ENCODE measurements at regions not wholly inside any gene's neighbourhood (a gene's known extent, or its start where the extent isn't known, plus 50 kb on each side); places are given as distances from the start of the nearest gene placed in this dataset.

GRCh38 chr2:144670738-144671137 is 150.8 kb upstream of the ZEB2 start:
- H3K9me3 Mint-ChIP-seq: no peaks in the 10 kb centered on the region
- no peaks in the 10 kb centered on the region for H3K36me3 Mint-ChIP-seq (ENCODE audit: low read depth)
- no peak overlapping the region for H3K27ac Mint-ChIP-seq
- H3K4me3 Mint-ChIP-seq (ENCODE audit: low read depth): no peak overlapping the region
- intact Hi-C loops (cut with micrococcal nuclease): no loop called here
- peaks cover 12% of the 10 kb centered on the region for H3K27me3 Mint-ChIP-seq (ENCODE audit: low read depth)
- DNase-seq (ENCODE audit: low spot score): no peak
- no peaks in the 10 kb centered on the region for H3K4me1 Mint-ChIP-seq (ENCODE audit: low read depth)

DNA sequence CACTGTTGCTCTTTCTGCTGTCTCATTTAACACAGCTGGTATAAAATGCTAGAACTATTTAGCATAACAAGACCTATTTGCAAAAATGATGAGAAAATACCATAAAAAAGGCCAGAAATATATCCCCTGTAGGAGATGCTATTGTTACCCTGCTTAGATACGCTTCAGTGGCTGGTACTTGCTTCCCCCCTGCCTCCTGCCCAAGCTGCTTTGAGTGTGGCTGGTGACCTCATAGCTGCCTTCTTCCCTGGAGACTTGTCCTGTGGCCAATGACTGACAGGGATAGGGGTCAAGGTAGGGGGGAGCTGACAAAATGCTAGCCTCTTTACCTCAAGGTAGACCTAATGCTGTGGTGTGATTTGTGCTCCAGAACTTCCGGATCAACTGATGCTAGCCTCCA is 150.2 kb upstream of the ZEB2 start:
- Mint-ChIP-seq H3K27ac (no peak overlapping the region), H3K36me3 (ENCODE audit: low read depth) (no peaks in the 10 kb centered on the region), H3K27me3 (ENCODE audit: low read depth) (peaks cover 10% of the 10 kb centered on the region), H3K9me3 (no peaks in the 10 kb centered on the region), H3K4me1 (ENCODE audit: low read depth) (no peaks in the 10 kb centered on the region), H3K4me3 (ENCODE audit: low read depth) (no peak overlapping the region)
- intact Hi-C loops (cut with micrococcal nuclease): no loop called here
- DNase-seq (ENCODE audit: low spot score): no peak

- Mint-ChIP-seq H3K27ac (no peak overlapping the region), H3K36me3 (ENCODE audit: low read depth) (no peaks in the 10 kb centered on the region), H3K9me3 (no peaks in the 10 kb centered on the region), H3K4me1 (ENCODE audit: low read depth) (no peaks in the 10 kb centered on the region), H3K27me3 (ENCODE audit: low read depth) (peaks cover 8% of the 10 kb centered on the region), H3K4me3 (ENCODE audit: low read depth) (no peak overlapping the region)
- intact Hi-C loops (cut with micrococcal nuclease): no loop called here
- DNase-seq (ENCODE audit: low spot score): no peak
Observed at GRCh38 chr2:144669196-144669987, 149.5 kb upstream of the ZEB2 start.

- intact Hi-C loops (cut with micrococcal nuclease): no loop called here
- Mint-ChIP-seq H3K9me3 (no peaks in the 10 kb centered on the region), H3K27ac (no peak overlapping the region), H3K27me3 (ENCODE audit: low read depth) (peaks cover 8% of the 10 kb centered on the region), H3K4me3 (ENCODE audit: low read depth) (no peak overlapping the region), H3K4me1 (ENCODE audit: low read depth) (no peaks in the 10 kb centered on the region), H3K36me3 (ENCODE audit: low read depth) (no peaks in the 10 kb centered on the region)
- no peak for DNase-seq (ENCODE audit: low spot score)
Observed at GRCh38 chr2:144668493-144669110, 148.7 kb upstream of the ZEB2 start.

GRCh38 chr2:144666032-144666431 is 146.1 kb upstream of the ZEB2 start:
- Mint-ChIP-seq H3K4me1 (ENCODE audit: low read depth) (no peaks in the 10 kb centered on the region), H3K4me3 (ENCODE audit: low read depth) (no peak overlapping the region), H3K27me3 (ENCODE audit: low read depth) (peaks cover 15% of the 10 kb centered on the region), H3K27ac (no peak overlapping the region), H3K36me3 (ENCODE audit: low read depth) (no peaks in the 10 kb centered on the region), H3K9me3 (no peaks in the 10 kb centered on the region)
- no peak for DNase-seq (ENCODE audit: low spot score)
- intact Hi-C loops (cut with micrococcal nuclease): no loop called here

DNA sequence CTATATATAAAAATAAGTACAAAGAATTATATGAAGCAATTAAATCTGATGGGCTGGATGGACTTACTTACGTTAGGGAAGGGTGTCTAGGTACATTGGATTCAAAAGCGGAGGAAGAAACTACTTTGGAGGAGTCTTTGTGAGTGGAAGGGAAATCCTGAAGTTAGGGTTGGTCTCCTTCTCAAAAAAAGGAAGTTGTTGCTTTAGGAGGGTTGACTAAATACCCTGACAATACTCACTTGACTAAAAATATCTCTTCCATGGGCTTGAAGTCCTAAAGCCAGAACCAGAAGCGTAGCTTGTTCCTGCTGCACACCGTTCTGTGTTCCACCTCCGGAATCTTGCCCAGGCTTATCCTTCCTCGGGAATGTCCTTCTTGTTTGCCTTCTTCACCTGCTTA is 143.3 kb upstream of the ZEB2 start:
- no peak overlapping the region for H3K4me3 Mint-ChIP-seq (ENCODE audit: low read depth)
- no peaks in the 10 kb centered on the region for H3K9me3 Mint-ChIP-seq
- DNase-seq (ENCODE audit: low spot score): no peak
- no peaks in the 10 kb centered on the region for H3K36me3 Mint-ChIP-seq (ENCODE audit: low read depth)
- intact Hi-C loops (cut with micrococcal nuclease): no loop called here
- peaks cover 17% of the 10 kb centered on the region for H3K27me3 Mint-ChIP-seq (ENCODE audit: low read depth)
- H3K4me1 Mint-ChIP-seq (ENCODE audit: low read depth): no peaks in the 10 kb centered on the region
- H3K27ac Mint-ChIP-seq: no peak overlapping the region

- DNase-seq (ENCODE audit: low spot score): no peak
- H3K4me1 Mint-ChIP-seq (ENCODE audit: low read depth): no peaks in the 10 kb centered on the region
- no peak overlapping the region for H3K27ac Mint-ChIP-seq
- no peak overlapping the region for H3K4me3 Mint-ChIP-seq (ENCODE audit: low read depth)
- peaks cover 17% of the 10 kb centered on the region for H3K27me3 Mint-ChIP-seq (ENCODE audit: low read depth)
- H3K9me3 Mint-ChIP-seq: no peaks in the 10 kb centered on the region
- intact Hi-C loops (cut with micrococcal nuclease): no loop called here
- H3K36me3 Mint-ChIP-seq (ENCODE audit: low read depth): no peaks in the 10 kb centered on the region
Observed at GRCh38 chr2:144660518-144661316, 140.8 kb upstream of the ZEB2 start.

DNA sequence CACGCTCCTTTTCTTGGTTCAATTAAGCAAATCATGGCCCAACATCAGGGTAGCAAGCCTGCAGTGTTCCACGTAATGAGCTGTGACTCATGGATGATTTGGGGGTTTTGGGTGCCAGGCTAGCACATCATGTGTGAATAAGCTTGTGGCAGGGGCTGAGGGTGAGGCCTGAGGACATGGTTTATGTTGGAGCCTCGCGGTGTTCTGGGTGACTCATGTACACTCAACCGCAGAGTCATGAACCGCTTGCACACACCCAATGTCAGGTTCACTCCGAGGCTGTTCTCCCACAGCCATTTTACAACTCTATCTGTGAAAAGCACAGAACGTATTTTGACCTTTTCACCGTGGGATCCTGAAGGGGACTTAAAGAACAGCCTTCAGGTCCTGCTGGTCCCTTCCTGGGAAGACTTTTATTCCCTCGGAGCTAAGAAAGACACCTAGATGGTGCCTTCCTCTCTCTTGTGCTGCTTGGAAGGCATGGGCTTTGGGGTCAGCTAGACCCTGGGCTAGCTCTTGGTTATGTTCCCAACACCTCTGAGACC is 139.9 kb upstream of the ZEB2 start:
- H3K4me1 Mint-ChIP-seq (ENCODE audit: low read depth): no peaks in the 10 kb centered on the region
- intact Hi-C loops (cut with micrococcal nuclease): no loop called here
- no peak for DNase-seq (ENCODE audit: low spot score)
- no peak overlapping the region for H3K27ac Mint-ChIP-seq
- peaks cover 18% of the 10 kb centered on the region for H3K27me3 Mint-ChIP-seq (ENCODE audit: low read depth)
- H3K36me3 Mint-ChIP-seq (ENCODE audit: low read depth): no peaks in the 10 kb centered on the region
- H3K9me3 Mint-ChIP-seq: no peaks in the 10 kb centered on the region
- no peak overlapping the region for H3K4me3 Mint-ChIP-seq (ENCODE audit: low read depth)

- Mint-ChIP-seq H3K27ac (no peak overlapping the region), H3K9me3 (no peaks in the 10 kb centered on the region), H3K27me3 (ENCODE audit: low read depth) (peaks cover 25% of the 10 kb centered on the region), H3K4me1 (ENCODE audit: low read depth) (no peaks in the 10 kb centered on the region), H3K4me3 (ENCODE audit: low read depth) (no peak overlapping the region), H3K36me3 (ENCODE audit: low read depth) (no peaks in the 10 kb centered on the region)
- DNase-seq (ENCODE audit: low spot score): no peak
- intact Hi-C loops (cut with micrococcal nuclease): no loop called here
Observed at GRCh38 chr2:144654523-144654922, 134.6 kb upstream of the ZEB2 start.

DNA sequence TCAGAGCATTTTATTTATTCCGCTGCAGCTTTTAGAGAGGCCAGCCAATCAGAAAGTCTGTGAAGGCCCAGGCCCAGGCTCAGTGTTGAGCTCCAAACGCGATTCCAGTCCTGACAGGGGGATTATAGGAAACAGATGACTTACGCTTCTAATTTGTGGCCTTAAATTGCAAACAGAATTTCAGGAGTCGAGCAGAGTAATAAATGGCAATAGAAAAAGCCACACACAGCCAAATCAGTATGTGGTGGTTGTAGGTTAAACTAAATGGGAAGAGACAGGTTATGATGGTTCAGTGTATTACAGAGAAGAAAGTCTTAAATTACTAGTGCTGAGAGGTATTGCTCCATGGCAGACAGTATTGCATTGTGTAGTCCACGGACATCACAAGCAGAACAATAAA is 131.0 kb upstream of the ZEB2 start:
- H3K9me3 Mint-ChIP-seq: no peaks in the 10 kb centered on the region
- intact Hi-C loops (cut with micrococcal nuclease): no loop called here
- no peak overlapping the region for H3K4me3 Mint-ChIP-seq (ENCODE audit: low read depth)
- no peaks in the 10 kb centered on the region for H3K4me1 Mint-ChIP-seq (ENCODE audit: low read depth)
- H3K27me3 Mint-ChIP-seq (ENCODE audit: low read depth): peaks cover 24% of the 10 kb centered on the region
- H3K27ac Mint-ChIP-seq: no peak overlapping the region
- no peak for DNase-seq (ENCODE audit: low spot score)
- no peaks in the 10 kb centered on the region for H3K36me3 Mint-ChIP-seq (ENCODE audit: low read depth)

DNA sequence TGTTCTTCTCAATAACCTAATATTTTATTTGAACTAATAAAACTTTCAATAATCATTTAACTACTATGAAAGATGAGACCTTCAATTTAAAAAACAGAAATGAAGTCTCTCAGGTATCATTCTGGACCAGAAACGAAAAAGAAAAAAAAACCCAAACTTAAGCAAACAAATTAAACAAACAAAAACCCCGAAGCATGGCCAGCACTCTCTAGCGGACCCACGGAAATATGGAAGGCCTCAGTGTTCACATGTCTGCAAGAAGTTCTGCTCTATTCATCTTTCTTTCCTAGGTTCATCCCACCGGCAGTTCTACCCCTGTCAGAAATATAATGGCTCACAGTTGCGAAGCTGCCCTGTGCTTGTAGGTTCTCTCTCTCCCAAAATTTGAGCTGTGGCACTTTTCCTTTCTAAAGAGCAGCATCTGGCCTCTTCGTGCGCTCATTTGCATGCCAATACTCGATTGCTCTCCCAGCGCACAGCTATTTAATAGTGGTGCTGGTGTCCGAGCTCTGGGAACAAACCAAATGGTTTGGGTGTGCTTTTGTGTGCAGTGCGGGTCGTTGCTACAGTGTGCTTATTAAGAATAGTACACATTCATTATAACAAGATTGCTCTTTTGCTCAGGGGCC is 129.0 kb upstream of the ZEB2 start:
- no peak for DNase-seq (ENCODE audit: low spot score)
- no peaks in the 10 kb centered on the region for H3K9me3 Mint-ChIP-seq
- H3K4me1 Mint-ChIP-seq (ENCODE audit: low read depth): no peaks in the 10 kb centered on the region
- no peak overlapping the region for H3K27ac Mint-ChIP-seq
- peaks cover 20% of the 10 kb centered on the region for H3K27me3 Mint-ChIP-seq (ENCODE audit: low read depth)
- H3K4me3 Mint-ChIP-seq (ENCODE audit: low read depth): no peak overlapping the region
- no peaks in the 10 kb centered on the region for H3K36me3 Mint-ChIP-seq (ENCODE audit: low read depth)
- intact Hi-C loops (cut with micrococcal nuclease): loop anchor here (10.0 kb wide), 1 partner anchor 94 kb away; no protein-coding TSS in a partner anchor

- no peaks in the 10 kb centered on the region for H3K4me1 Mint-ChIP-seq (ENCODE audit: low read depth)
- no peak overlapping the region for H3K4me3 Mint-ChIP-seq (ENCODE audit: low read depth)
- H3K27me3 Mint-ChIP-seq (ENCODE audit: low read depth): peaks cover 39% of the 10 kb centered on the region
- DNase-seq (ENCODE audit: low spot score): no peak
- H3K27ac Mint-ChIP-seq: no peak overlapping the region
- H3K9me3 Mint-ChIP-seq: no peaks in the 10 kb centered on the region
- no peaks in the 10 kb centered on the region for H3K36me3 Mint-ChIP-seq (ENCODE audit: low read depth)
- intact Hi-C loops (cut with micrococcal nuclease): loop anchor here (10.0 kb wide), 1 partner anchor 90 kb away; no protein-coding TSS in a partner anchor
Observed at GRCh38 chr2:144645083-144645778, 125.3 kb upstream of the ZEB2 start.
